HG03066 (cell line): ENCODE measurements at regions not wholly inside any gene's neighbourhood (a gene's known extent, or its start where the extent isn't known, plus 50 kb on each side); places are given as distances from the start of the nearest gene placed in this dataset.
A peak's percentile ranks its signal among the peaks of the same experiment; 100 is the strongest.

Experiments used
- ATAC-seq: cut with Tn5 transposase; IDR thresholded peaks from one replicate; pipeline ENCODE4 v1.9.1; 2021; ENCODE audit warnings: low read depth; ENCODE audit not compliant: unreplicated experiment

- no peak for ATAC-seq
These were observed 122.0 kb upstream of the EGLN3 start for GRCh38 chr14:34072921-34073320.

GRCh38 chr14:34072401-34072800, 121.5 kb upstream of the EGLN3 start:
- ATAC-seq, result no peak

- ATAC-seq, result no peak
These were observed 120.1 kb upstream of the EGLN3 start for GRCh38 chr14:34070917-34071407.

- ATAC-seq, result no peak
These were observed 119.1 kb upstream of the EGLN3 start for GRCh38 chr14:34069854-34070582.

GRCh38 chr14:34067587-34067986, 116.7 kb upstream of the EGLN3 start:
- no peak for ATAC-seq

- no peak for ATAC-seq
These were observed 115.0 kb upstream of the EGLN3 start for GRCh38 chr14:34065690-34066391.

- no peak for ATAC-seq
These were observed 114.4 kb upstream of the EGLN3 start for GRCh38 chr14:34065236-34065635.

GRCh38 chr14:34064349-34064748, 113.5 kb upstream of the EGLN3 start:
- no peak for ATAC-seq

- no peak for ATAC-seq
These were observed 112.7 kb upstream of the EGLN3 start for GRCh38 chr14:34063470-34064164.

- no peak for ATAC-seq
These were observed 112.2 kb upstream of the EGLN3 start for GRCh38 chr14:34063042-34063441.

- ATAC-seq, result no peak
These were observed 111.6 kb upstream of the EGLN3 start for GRCh38 chr14:34062353-34062973.

GRCh38 chr14:34060651-34060999, 109.8 kb upstream of the EGLN3 start:
- ATAC-seq, result peak; percentile 24

- ATAC-seq, result peak; percentile 71
These were observed 109.2 kb upstream of the EGLN3 start for GRCh38 chr14:34059925-34060650.

GRCh38 chr14:34059037-34059924, 108.4 kb upstream of the EGLN3 start:
- ATAC-seq, result no peak

GRCh38 chr14:34058510-34058909, 107.6 kb upstream of the EGLN3 start:
- no peak for ATAC-seq

GRCh38 chr14:34056046-34056445, 105.2 kb upstream of the EGLN3 start:
- ATAC-seq, result no peak

- no peak for ATAC-seq
These were observed 104.5 kb upstream of the EGLN3 start for GRCh38 chr14:34055157-34055950.

GRCh38 chr14:34053666-34054065, 102.8 kb upstream of the EGLN3 start:
- no peak for ATAC-seq

GRCh38 chr14:34052658-34053014, 101.8 kb upstream of the EGLN3 start:
- ATAC-seq, result no peak
